Nephron progenitor cell (in vitro differentiated cells): ENCODE measurements at regions not wholly inside any gene's neighbourhood (a gene's known extent, or its start where the extent isn't known, plus 50 kb on each side); places are given as distances from the start of the nearest gene placed in this dataset.
"Not testable (repeated sequence)": the region's sequence is repeated elsewhere in the genome, so short reads cannot be mapped to it uniquely, and the experiment has no call there.

Experiments
- DNase-seq: peaks from one replicate; pipeline ENCODE4 v3.0.0; 2021
- H3K27ac Mint-ChIP-seq: 2 replicates; pipeline ENCODE4 v1.8.0; 2021; ENCODE audit warnings: mild to moderate bottlenecking, moderate library complexity, mixed read lengths
- H3K27me3 Mint-ChIP-seq: 2 replicates; pipeline ENCODE4 v1.8.0; 2021; ENCODE audit warnings: mild to moderate bottlenecking, low read depth, mixed read lengths; ENCODE audit not compliant: poor library complexity
- H3K36me3 Mint-ChIP-seq: 2 replicates; pipeline ENCODE4 v1.8.0; 2021; ENCODE audit warnings: low read depth, mixed read lengths
- H3K4me1 Mint-ChIP-seq: 2 replicates; pipeline ENCODE4 v1.8.0; 2021; ENCODE audit warnings: mixed read lengths
- H3K4me3 Mint-ChIP-seq: 2 replicates; pipeline ENCODE4 v1.8.0; 2021; ENCODE audit warnings: mild to moderate bottlenecking, moderate library complexity, mixed read lengths
- H3K9me3 Mint-ChIP-seq: 2 replicates; pipeline ENCODE4 v1.8.0; 2021; ENCODE audit warnings: mild to moderate bottlenecking, moderate library complexity, mixed read lengths

DNA sequence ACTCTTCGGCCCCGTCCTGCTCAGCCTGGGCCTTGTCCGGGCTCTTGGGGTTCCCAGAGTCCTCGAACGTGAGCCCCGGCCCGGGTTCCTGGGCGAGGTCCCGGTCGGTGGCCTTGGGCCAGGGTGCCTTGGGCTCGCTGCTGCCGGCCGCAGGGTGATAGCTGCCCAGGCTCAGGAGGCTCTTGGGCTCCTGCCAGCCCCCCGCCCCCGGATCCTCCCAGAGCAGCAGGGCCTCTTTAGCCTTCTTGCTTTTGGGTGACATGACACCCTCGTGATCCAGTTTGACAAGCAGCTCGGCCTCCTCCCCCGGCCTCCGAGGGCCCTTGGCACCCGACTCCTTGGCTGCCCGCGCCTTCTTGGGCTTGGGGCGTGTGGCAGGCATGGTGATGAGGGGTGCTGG, 425.7 kb upstream of the ZNF722 start:
- not testable (repeated sequence) for H3K36me3 Mint-ChIP-seq, H3K27me3 Mint-ChIP-seq, DNase-seq, H3K4me1 Mint-ChIP-seq, H3K27ac Mint-ChIP-seq, H3K4me3 Mint-ChIP-seq
- peaks cover 47% of the 10 kb centered on the region for H3K9me3 Mint-ChIP-seq

DNA sequence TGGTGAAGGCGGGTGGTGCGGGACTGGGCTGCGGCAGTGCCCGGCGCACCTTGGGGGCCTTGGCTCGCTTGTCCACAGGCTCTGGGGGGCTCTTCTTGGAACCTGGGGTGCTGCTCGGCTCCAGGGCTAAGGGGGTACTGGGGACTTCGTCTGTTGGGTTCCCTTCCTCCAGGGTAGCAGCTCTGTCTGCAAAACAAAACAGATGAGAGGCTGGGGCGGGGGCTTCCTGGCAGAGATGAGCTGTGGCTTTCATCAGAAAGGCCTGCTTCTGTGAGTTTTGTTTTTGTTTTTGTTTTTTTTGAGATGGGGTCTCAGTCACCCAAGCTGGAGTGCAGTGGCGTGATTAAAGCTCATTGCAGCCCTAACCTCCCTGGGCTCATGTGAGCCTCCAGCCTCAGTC, 425.2 kb upstream of the ZNF722 start:
- peaks cover 47% of the 10 kb centered on the region for H3K9me3 Mint-ChIP-seq
- DNase-seq, H3K27ac Mint-ChIP-seq, H3K27me3 Mint-ChIP-seq, H3K36me3 Mint-ChIP-seq, H3K4me3 Mint-ChIP-seq, H3K4me1 Mint-ChIP-seq: not testable (repeated sequence)

DNA sequence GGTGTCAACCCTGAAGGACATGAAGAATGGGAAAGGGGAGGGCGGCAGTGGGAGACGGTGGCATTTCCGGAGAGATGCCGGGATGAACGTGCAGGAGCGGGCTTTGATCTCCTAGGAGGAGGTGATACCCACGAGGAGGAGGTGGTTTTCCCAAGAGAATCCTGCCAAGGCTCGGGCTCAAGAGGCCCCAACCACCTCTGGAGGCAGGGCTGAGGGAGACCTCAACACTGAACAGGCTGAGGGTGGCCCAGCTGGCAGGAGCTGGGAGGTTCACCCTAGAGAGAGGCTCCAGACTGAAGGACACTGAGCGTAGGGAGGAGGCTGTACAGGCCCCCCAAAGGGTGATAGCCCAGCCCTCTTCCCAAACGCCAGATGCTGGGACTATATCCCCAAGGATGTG, 422.2 kb upstream of the ZNF722 start:
- not testable (repeated sequence) for H3K27me3 Mint-ChIP-seq, H3K4me1 Mint-ChIP-seq, DNase-seq, H3K27ac Mint-ChIP-seq, H3K4me3 Mint-ChIP-seq, H3K36me3 Mint-ChIP-seq
- H3K9me3 Mint-ChIP-seq, result peaks cover 57% of the 10 kb centered on the region

DNA sequence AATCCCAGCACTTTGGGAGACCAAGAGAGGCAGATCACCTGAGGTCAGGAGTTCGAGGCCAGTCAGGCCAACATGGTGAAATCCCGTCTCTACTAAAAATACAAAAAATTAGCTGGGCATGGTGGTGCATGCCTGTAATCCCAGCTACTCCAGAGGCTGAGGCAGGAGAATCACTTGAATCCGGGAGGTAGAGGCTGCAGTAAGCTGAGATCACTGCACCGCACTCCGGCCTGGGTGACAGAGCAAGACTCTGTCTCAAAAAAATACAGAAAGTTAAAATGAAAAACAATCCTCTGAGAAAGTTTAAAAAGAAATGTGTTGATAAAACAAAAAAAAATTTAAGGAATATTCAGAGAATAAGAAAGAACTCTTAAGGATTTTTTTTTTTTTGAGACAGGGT, 421.6 kb upstream of the ZNF722 start:
- not testable (repeated sequence) for H3K36me3 Mint-ChIP-seq

DNA sequence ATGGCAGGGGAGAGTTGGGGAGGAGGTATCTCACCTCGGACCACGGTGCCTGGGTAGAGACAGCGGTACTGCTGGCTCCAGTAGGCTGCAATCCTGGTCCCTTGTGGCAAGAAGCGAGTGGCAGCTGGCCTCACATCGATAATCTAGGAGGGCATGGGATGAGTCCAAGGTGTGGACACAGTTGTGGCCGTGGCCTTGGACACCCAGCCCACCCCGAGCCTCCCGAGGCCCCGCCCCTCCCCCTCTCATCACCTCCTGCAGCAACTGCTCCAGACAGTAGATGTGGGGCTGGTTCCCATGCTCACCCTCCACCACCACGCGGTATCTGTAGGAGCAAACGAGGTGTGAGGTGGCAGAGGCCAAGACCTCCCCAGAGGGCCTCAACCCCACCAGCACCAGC, 418.6 kb upstream of the ZNF722 start:
- not testable (repeated sequence) for H3K36me3 Mint-ChIP-seq, DNase-seq, H3K4me1 Mint-ChIP-seq, H3K4me3 Mint-ChIP-seq, H3K27ac Mint-ChIP-seq, H3K27me3 Mint-ChIP-seq
- peaks cover 57% of the 10 kb centered on the region for H3K9me3 Mint-ChIP-seq

More for the DNA sequence above, 421.6 kb upstream of the ZNF722 start:
- not testable (repeated sequence) for H3K27ac Mint-ChIP-seq, H3K4me1 Mint-ChIP-seq, DNase-seq, H3K4me3 Mint-ChIP-seq, H3K27me3 Mint-ChIP-seq
- H3K9me3 Mint-ChIP-seq, result peaks cover 58% of the 10 kb centered on the region

DNA sequence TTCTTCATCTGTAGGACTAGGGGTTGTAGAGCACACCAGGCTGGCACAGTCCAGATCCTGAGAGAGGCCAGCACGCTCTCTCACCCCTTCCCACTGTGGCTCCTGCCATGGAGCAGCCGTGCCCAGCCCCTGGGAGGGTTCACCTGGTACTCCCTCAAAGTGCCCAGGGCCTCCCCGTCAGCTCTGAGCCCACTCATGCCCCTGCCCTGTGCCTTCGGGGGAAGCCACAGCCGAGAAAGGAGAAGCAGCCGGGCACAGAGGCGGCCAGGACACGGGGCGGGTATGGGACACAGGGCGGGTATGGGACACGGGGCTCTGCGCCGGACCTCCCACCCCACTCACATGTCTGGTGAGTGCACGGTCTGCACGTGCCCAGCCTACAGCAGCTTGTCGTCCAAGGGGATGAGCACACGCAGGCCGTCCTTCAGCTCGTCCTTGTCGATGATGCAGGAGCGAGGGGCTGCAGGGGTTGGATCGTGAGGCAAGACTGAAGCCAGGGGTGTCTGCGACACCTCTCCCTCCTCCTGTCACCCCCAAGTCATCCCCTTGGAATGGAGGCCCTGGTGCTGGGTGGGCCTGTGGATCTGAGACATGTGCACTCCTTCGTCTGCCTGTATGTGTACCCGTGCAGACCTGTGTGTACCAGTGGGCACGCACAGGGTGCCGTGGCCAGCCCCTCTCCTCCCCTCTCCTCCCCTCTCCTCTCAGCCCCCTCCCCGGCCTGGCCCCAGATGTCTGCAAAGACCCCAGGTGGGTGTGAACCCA, 417.9 kb upstream of the ZNF722 start:
- not testable (repeated sequence) for DNase-seq, H3K27ac Mint-ChIP-seq, H3K27me3 Mint-ChIP-seq, H3K4me3 Mint-ChIP-seq, H3K36me3 Mint-ChIP-seq, H3K4me1 Mint-ChIP-seq
- peaks cover 53% of the 10 kb centered on the region for H3K9me3 Mint-ChIP-seq

DNA sequence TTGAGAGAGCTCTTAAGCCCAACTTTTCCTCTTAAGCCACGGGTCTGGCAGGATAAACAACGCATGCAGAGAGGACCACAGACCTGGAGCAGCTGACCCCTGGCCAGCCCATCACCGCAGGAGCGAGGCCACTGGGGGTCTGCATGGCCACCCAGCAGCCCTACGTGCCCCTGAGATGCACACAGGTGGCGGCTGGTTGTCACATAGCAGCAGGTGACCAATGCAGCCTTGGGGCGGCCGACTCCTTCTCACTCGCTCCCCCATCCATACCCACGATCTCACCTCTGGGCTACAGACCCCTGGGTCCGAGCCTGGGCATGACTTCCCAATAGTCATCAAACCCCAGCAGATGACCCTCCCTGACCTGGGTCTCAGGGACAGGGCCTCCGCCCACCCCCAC, 415.9 kb upstream of the ZNF722 start:
- H3K4me3 Mint-ChIP-seq, H3K27ac Mint-ChIP-seq, H3K27me3 Mint-ChIP-seq, H3K36me3 Mint-ChIP-seq, H3K4me1 Mint-ChIP-seq, DNase-seq: not testable (repeated sequence)
- peaks cover 42% of the 10 kb centered on the region for H3K9me3 Mint-ChIP-seq

DNA sequence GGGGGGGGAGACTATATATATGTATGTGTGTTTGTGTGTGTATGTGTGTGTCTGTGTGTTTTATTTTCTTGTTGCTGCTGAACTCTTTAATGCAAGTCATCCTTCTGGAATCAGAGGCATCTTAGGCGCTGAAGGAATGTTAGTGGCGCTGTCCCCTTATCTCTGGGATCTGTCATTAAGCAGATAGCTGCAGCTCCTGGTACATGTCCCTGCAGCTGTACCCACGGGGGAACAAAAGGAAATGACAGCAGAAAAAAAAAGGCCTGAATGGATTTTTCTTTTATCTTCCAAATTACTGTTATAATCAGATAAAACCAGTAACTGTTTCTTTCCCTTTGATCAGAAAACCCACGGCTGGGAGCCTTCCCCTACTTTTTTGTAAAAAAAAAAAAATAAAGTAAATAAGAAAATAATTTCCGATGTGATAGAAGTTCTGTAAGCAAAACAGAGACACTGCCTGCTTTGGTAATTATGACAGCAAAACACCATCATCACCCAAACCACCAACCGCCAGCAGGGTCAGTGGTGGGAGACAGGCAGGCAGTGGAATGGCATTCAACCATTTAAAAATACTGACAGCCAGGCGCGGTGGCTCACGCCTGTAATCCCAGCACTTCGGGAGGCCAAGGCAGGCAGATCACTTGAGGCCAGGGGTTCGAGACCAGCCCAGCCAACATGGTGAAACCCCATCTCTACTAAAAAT, 411.3 kb upstream of the ZNF722 start:
- H3K27ac Mint-ChIP-seq, H3K36me3 Mint-ChIP-seq, H3K27me3 Mint-ChIP-seq, H3K4me1 Mint-ChIP-seq, H3K4me3 Mint-ChIP-seq, DNase-seq: not testable (repeated sequence)
- peaks cover 11% of the 10 kb centered on the region for H3K9me3 Mint-ChIP-seq

DNA sequence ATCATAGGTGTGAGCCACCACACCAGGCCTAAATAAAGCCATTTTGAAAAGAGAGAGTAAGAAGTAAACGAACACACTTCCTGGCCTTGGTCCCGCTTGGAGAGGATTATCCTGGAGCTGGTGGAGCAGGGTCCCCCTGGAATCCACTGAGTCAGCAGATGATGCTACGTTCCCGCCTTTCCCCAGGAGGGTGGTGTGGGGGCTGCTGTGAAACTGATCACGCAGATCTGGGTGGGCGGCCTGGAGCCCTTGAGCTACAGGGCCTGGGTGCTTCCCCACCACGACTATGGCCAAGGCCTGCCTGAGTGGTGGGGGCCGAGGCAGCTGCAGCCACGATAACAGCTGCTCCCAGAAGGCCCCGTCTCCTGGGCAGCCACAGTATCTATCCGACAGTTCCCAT, 407.4 kb upstream of the ZNF722 start:
- H3K4me1 Mint-ChIP-seq, H3K27me3 Mint-ChIP-seq, H3K27ac Mint-ChIP-seq, H3K9me3 Mint-ChIP-seq, H3K36me3 Mint-ChIP-seq, DNase-seq, H3K4me3 Mint-ChIP-seq: not testable (repeated sequence)

DNA sequence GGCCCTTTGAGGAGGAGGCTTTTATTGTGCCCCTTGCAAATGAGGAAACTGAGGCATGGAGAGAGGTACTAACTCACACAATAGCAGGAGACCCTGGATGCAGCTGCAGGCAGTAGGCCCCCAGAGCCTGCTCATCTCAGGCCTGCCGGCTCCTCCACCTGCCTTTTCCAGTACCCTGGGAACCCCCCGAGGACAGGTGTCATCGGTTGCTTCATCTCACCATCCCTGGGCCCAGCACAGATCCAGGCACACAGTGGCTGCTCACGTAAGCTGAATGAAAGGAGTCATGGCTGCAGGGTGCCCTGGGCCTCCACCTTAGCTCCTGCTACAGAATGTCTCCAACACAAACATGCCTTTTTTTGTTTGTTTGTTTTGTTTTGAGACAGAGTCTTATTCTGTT, 394.8 kb upstream of the ZNF722 start:
- H3K4me1 Mint-ChIP-seq, DNase-seq, H3K27ac Mint-ChIP-seq, H3K4me3 Mint-ChIP-seq, H3K36me3 Mint-ChIP-seq, H3K9me3 Mint-ChIP-seq, H3K27me3 Mint-ChIP-seq: not testable (repeated sequence)

DNA sequence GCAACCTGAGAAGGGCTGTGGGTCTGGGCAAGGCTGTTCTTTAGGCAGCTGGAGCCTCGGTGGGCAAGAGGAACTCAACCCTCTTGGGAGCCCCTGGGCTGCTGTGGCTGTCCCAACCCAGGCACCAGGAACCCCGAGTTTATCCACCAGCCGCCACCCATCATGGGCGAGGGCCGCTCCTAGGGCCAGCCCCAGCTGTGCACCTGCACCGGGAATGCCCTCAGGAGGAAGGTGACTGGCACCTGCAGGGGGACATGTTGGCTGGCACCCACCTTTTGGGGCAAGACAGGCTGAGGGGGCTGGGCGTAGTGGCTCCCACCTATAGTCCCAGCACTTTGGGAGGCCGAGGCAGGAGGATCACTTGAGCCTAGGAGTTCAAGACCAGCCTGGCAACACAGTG, 393.8 kb upstream of the ZNF722 start:
- H3K9me3 Mint-ChIP-seq, H3K27ac Mint-ChIP-seq, H3K4me1 Mint-ChIP-seq, H3K36me3 Mint-ChIP-seq, H3K27me3 Mint-ChIP-seq, H3K4me3 Mint-ChIP-seq, DNase-seq: not testable (repeated sequence)

DNA sequence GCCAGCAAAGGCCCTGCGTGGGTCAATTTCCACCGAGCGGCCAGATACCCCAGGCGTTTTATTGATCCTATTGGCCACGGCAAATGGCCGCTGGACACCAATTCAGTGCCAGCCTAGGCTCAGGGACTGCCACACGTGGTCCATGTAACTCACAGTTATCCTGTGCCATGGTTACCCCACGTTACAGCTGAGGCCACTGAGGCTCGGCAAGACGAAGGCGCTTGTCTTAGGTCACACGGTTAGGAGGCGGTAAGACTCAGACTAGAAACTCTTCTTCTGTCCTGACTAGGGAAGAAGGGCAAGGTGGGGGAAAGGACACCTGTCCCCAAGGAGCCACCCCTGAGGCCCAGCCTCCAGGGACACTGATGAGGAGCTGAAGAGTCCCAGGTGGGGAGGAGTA, 381.1 kb upstream of the ZNF722 start:
- H3K9me3 Mint-ChIP-seq, H3K4me1 Mint-ChIP-seq, DNase-seq, H3K27me3 Mint-ChIP-seq, H3K4me3 Mint-ChIP-seq, H3K27ac Mint-ChIP-seq, H3K36me3 Mint-ChIP-seq: not testable (repeated sequence)

DNA sequence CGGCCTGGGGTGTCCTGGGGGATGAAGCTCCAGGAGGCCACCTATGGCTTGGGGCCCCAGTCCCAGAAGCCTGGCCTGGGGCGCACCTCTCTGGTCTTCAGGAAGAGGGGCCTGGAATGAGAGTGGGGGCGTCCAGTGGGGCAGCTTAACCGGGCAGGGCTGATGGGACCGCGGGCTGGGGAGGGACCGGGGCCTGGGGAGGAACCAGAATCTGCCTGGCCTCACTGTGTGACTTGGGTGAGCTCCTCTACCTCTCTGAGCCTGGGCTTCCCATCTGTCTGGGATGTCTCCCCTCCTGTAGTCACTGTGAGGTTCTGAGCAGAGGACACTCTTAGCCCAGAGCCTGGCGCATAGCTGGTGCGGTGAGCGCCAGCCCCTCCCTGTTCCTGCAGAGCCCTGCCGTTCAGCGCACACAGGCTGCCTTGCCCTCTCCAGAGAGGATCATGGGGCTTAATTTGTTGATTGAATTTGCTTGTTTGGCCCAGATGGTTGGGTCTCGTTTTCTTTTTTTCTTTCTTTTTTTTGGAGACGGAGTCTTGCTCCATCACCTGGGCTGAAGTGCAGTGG, 378.4 kb upstream of the ZNF722 start:
- H3K27me3 Mint-ChIP-seq, DNase-seq, H3K9me3 Mint-ChIP-seq, H3K27ac Mint-ChIP-seq, H3K36me3 Mint-ChIP-seq, H3K4me1 Mint-ChIP-seq, H3K4me3 Mint-ChIP-seq: not testable (repeated sequence)

DNA sequence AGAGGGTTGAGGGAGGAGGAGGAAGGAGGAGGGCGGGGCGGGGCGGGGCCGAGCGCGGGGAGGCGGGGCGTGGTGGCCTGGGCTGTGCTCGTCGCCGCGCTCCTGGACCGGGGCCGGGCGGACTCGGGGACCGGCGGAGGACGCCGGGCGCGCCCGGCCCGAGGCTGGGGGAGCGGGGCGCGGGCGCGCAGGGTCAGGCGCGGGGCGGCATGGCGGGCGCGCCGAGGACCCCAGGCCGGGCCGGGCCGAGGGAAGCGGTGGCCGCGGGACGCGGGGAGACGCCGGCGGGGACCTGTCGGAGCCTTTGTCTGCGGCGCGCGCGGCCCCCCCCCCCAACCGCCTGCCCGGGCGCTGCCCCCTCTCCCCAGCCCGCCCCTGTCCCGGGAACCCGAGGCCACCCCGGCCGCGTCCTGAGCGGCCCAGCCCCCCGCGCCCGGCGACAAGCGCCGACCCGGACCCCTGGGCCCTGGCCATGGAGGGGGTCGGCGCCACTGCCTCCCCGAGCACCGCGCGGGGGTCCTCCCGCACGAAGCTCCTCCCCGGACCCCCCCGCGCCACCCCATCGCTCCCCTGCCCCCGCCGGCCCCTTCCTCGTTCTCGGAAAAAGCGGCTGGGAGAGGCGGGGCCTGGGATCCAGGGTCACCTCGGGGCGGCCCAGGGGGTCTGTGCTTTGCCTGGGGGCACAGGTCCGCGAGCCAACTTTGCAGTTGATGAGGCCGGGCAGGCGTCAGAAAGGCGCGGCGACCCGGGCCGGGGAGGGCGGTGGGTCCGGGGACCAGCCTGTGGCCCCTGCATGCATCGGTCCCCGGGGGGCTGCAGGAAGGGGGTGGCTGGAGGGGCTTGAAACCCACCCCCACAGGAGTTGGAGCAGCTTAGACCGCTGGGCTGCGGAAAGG, 370.8 kb upstream of the ZNF722 start:
- not testable (repeated sequence) for H3K27ac Mint-ChIP-seq, H3K27me3 Mint-ChIP-seq, H3K9me3 Mint-ChIP-seq, H3K36me3 Mint-ChIP-seq, DNase-seq, H3K4me1 Mint-ChIP-seq, H3K4me3 Mint-ChIP-seq
